Endothelial cell (in vitro differentiated cells): ENCODE measurements at regions not wholly inside any gene's neighbourhood (a gene's known extent, or its start where the extent isn't known, plus 50 kb on each side); places are given as distances from the start of the nearest gene placed in this dataset.

ENCODE experiments used
- DNase-seq: peaks from one replicate; pipeline ENCODE4 v3.0.0; 2021; ENCODE audit warnings: low spot score
- H3K27ac Mint-ChIP-seq: one replicate; pipeline ENCODE4 v1.8.0; 2021; ENCODE audit warnings: mixed read lengths, inconsistent platforms; ENCODE audit not compliant: unreplicated experiment
- H3K27me3 Mint-ChIP-seq: one replicate; pipeline ENCODE4 v1.8.0; 2021; ENCODE audit warnings: mild to moderate bottlenecking, moderate library complexity, mixed read lengths, inconsistent platforms; ENCODE audit not compliant: unreplicated experiment
- H3K36me3 Mint-ChIP-seq: one replicate; pipeline ENCODE4 v1.8.0; 2021; ENCODE audit warnings: mild to moderate bottlenecking, low read depth, mixed read lengths, inconsistent platforms; ENCODE audit not compliant: unreplicated experiment
- H3K4me1 Mint-ChIP-seq: one replicate; pipeline ENCODE4 v1.8.0; 2021; ENCODE audit warnings: mild to moderate bottlenecking, mixed read lengths, inconsistent platforms; ENCODE audit not compliant: unreplicated experiment
- H3K4me3 Mint-ChIP-seq: one replicate; pipeline ENCODE4 v1.8.0; 2021; ENCODE audit warnings: mild to moderate bottlenecking, mixed read lengths, inconsistent platforms; ENCODE audit not compliant: unreplicated experiment
- H3K9me3 Mint-ChIP-seq: one replicate; pipeline ENCODE4 v1.8.0; 2021; ENCODE audit warnings: mixed read lengths, inconsistent platforms; ENCODE audit not compliant: unreplicated experiment
- TF ChIP-seq, protein P1 (sequence below): fragments of 200-600 bp; sonication (generic); IDR thresholded peaks from one replicate; pipeline ENCODE4 v1.5.0; 2021; ENCODE audit warnings: antibody characterized with exemption; ENCODE audit not compliant: unreplicated experiment

DNA sequence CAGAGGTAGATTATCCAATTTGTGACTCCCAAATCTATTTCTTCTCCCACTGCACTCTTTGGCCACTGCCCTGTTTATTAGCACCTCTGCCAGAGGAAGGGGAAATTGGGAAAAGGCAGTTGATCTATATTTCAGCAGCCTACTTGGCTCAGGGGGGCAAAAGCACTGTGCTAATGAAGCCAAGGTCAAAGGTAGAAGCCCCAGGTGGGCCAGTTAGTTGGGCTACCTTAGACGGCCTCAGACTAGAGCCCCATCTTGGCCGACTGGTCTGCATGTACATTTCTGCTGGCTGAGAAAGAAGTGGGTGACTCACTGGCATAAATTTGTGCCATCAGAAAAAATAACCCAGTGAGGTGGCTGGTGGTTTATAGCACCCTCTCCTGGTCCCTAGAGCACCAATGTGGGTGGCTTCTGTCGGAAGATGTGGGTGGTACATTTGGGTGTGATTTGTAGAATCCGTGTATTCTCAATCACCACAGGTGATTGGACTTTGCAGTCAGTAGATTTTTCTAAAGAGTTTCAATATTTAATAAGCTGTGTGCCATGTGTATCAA, 293.3 kb upstream of the MKI67 start:
- H3K36me3 Mint-ChIP-seq: no peaks in the 10 kb centered on the region
- no peaks in the 10 kb centered on the region for H3K9me3 Mint-ChIP-seq
- H3K4me3 Mint-ChIP-seq: no peak overlapping the region
- TF ChIP-seq, protein P1, sequence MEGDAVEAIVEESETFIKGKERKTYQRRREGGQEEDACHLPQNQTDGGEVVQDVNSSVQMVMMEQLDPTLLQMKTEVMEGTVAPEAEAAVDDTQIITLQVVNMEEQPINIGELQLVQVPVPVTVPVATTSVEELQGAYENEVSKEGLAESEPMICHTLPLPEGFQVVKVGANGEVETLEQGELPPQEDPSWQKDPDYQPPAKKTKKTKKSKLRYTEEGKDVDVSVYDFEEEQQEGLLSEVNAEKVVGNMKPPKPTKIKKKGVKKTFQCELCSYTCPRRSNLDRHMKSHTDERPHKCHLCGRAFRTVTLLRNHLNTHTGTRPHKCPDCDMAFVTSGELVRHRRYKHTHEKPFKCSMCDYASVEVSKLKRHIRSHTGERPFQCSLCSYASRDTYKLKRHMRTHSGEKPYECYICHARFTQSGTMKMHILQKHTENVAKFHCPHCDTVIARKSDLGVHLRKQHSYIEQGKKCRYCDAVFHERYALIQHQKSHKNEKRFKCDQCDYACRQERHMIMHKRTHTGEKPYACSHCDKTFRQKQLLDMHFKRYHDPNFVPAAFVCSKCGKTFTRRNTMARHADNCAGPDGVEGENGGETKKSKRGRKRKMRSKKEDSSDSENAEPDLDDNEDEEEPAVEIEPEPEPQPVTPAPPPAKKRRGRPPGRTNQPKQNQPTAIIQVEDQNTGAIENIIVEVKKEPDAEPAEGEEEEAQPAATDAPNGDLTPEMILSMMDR: no peak
- DNase-seq: no peak
- H3K4me1 Mint-ChIP-seq: no peaks in the 10 kb centered on the region
- H3K27ac Mint-ChIP-seq: no peak overlapping the region
- H3K27me3 Mint-ChIP-seq: no peaks in the 10 kb centered on the region

DNA sequence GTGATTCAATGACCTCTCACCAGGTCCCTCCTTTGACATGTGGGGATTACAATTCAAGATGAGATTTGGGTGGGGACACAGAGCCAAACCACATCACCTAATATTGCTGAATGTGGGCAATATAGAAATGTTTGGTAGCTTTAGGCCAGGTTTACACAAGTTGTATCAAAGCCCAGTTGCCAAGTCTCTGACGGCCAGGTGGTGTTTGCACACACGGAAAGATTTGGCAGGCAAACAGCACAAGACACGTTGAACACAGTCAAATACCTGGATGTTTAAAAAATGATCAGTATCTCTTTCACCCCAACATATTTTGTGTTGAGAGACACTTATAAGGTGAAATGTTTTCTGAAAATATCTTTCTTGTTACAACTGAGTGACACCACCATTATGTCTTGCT, 294.4 kb upstream of the MKI67 start:
- Mint-ChIP-seq H3K9me3 (no peaks in the 10 kb centered on the region), H3K4me3 (no peak overlapping the region), H3K27ac (no peak overlapping the region), H3K4me1 (no peaks in the 10 kb centered on the region), H3K36me3 (no peaks in the 10 kb centered on the region), H3K27me3 (no peaks in the 10 kb centered on the region)
- no peak for DNase-seq
- TF ChIP-seq, protein P1: no peak

DNA sequence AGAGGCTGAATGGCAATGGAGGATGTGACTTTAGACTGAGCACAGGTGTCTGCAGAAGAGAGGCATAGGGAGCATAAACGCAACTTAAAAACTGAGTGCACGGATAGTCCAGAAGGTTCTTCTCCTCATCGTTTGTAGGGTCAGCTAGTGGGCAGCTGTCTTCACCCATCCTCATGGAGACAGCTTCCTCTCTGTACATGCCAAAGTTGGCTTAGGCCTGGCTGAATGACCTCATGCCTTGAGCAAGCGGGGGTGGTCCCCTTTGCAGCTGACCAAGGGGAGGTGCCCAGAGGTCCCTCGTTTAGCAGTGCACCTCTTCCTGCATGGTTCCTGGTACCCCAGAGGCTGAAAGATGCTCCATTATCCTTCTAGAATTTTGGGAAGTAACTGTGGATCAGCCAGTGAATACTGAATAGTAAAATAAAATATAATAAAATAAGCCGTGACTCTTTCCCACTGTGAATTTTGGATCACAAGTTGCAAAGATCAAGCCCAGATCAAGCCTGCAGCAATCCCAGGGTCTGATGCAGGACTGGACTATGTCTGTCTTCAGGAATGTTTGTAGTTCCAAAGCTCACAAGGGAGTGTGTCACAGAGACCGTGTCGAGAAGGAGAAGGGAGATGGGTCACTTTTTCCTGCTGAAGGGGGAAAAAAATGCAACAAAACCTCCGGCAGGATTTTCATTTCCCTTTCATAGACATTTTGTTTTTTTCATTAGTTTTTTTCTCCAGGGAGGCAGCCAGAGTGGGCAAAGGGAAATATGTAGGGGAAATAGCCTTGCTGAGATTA, 295.3 kb upstream of the MKI67 start:
- no peaks in the 10 kb centered on the region for H3K4me1 Mint-ChIP-seq
- H3K27me3 Mint-ChIP-seq: no peaks in the 10 kb centered on the region

DNA sequence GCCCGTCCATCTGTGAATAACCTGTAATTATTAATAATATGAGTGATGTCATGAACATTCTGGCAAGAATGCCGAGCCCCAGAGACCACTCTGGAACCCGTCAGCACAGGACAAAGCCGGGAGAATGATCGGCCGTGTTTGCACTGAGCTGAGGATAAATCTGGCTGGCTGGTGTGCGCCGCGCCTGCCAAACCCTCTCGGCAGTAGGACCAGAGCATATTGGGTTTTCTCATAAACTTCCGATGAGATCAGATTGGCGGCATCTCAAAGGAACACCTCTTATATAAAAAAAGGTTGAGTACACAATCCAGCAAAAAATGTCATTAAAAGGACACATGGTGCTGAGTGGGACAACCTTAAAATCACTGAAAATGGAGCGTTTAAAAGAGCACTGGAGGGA, 296.0 kb upstream of the MKI67 start:
- H3K27ac Mint-ChIP-seq: no peak overlapping the region
- no peaks in the 10 kb centered on the region for H3K9me3 Mint-ChIP-seq
- no peaks in the 10 kb centered on the region for H3K27me3 Mint-ChIP-seq
- DNase-seq: no peak
- no peaks in the 10 kb centered on the region for H3K36me3 Mint-ChIP-seq
- H3K4me1 Mint-ChIP-seq: no peaks in the 10 kb centered on the region
- TF ChIP-seq, protein P1: no peak
- H3K4me3 Mint-ChIP-seq: no peak overlapping the region

More for the DNA sequence above, 295.3 kb upstream of the MKI67 start:
- Mint-ChIP-seq H3K4me3 (no peak overlapping the region), H3K36me3 (no peaks in the 10 kb centered on the region), H3K27ac (no peak overlapping the region), H3K9me3 (no peaks in the 10 kb centered on the region)
- TF ChIP-seq, protein P1: no peak
- DNase-seq: no peak

DNA sequence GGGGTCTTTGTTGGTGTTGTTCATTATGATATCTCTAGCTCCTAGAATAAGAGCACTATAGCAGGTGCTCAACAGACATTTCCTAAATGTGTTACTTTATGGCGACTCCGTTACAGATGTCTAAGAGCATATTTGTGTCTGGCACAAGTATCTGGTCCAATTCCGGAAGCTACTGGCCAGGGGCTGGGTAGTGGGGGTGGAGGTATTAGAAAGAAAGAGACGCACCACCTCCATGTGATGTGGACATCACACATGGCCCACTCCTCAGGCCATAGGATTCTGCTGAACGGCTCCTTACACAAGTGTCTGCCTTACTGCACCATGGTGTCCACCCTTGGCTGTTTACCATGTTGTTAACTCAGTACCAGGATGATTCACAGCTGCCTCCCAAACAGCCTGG, 296.8 kb upstream of the MKI67 start:
- Mint-ChIP-seq H3K4me1 (no peaks in the 10 kb centered on the region), H3K9me3 (no peaks in the 10 kb centered on the region), H3K36me3 (no peaks in the 10 kb centered on the region), H3K27ac (no peak overlapping the region), H3K4me3 (no peak overlapping the region), H3K27me3 (no peaks in the 10 kb centered on the region)
- TF ChIP-seq, protein P1: no peak
- no peak for DNase-seq
